Activated CD4-positive, alpha-beta memory T cell treated with anti-CD3 and anti-CD28 coated beads, Interleukin-2, amount 10 ng/mL, durations not matched to agents 7 days and 5 days (primary cell): ENCODE measurements at regions not wholly inside any gene's neighbourhood (a gene's known extent, or its start where the extent isn't known, plus 50 kb on each side); places are given as distances from the start of the nearest gene placed in this dataset.
"Not testable (repeated sequence)": the region's sequence is repeated elsewhere in the genome, so short reads cannot be mapped to it uniquely, and the experiment has no call there.

ENCODE experiments used
- CTCF ChIA-PET: fragments of 350-600 bp; sonication (Branson Sonifier 250); formaldehyde crosslinking; loops from one replicate; lab custom pipeline; 2021; ENCODE audit warnings: antibody characterized with exemption, inconsistent platforms; lab: Charles Lee
- POLR2A ChIA-PET: fragments of 350-600 bp; sonication (Branson Sonifier 250); formaldehyde crosslinking; loops from one replicate; lab custom pipeline; 2021; ENCODE audit warnings: antibody characterized with exemption; lab: Charles Lee
- DNase-seq: peaks from one replicate; pipeline ENCODE4 v3.0.0-alpha.2; 2020
- H3K27ac Mint-ChIP-seq: one replicate; pipeline ENCODE4 v1.8.0; 2021; ENCODE audit warnings: mild to moderate bottlenecking, mixed read lengths
- H3K27me3 Mint-ChIP-seq: one replicate; pipeline ENCODE4 v1.8.0; 2021; ENCODE audit warnings: mixed read lengths
- H3K36me3 Mint-ChIP-seq: one replicate; pipeline ENCODE4 v1.8.0; 2021; ENCODE audit warnings: low read depth, mixed read lengths
- H3K4me1 Mint-ChIP-seq: one replicate; pipeline ENCODE4 v1.8.0; 2021; ENCODE audit warnings: mixed read lengths
- H3K4me3 Mint-ChIP-seq: one replicate; pipeline ENCODE4 v1.8.0; 2021; ENCODE audit warnings: mild to moderate bottlenecking, mixed read lengths
- H3K9me3 Mint-ChIP-seq: one replicate; pipeline ENCODE4 v1.8.0; 2021; ENCODE audit warnings: mixed read lengths

- H3K27ac Mint-ChIP-seq, H3K4me3 Mint-ChIP-seq, CTCF ChIA-PET, H3K27me3 Mint-ChIP-seq, H3K9me3 Mint-ChIP-seq, H3K36me3 Mint-ChIP-seq, DNase-seq, H3K4me1 Mint-ChIP-seq, POLR2A ChIA-PET: not testable (repeated sequence)
Observed at GRCh38 chrX:11905933-11906332, 147.9 kb downstream of the MSL3 start.

DNA sequence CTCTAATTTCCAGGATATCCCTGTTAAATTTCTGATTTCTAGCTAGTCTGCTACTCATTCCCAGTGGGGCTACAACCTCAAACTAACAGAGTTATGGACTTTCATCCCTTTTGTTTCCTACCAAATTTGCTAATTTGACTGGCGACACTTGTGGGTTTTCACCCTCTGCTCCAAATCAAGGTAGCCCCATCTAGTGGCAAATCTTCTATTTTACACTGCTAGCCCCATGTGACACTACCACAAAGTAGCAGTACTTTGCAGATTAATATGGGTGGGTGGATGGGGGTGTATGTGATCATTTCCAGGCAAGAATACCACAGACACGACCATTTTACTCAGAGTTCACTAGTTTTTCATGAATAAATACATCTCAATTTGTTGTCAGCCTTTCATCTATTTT is 150.3 kb downstream of the MSL3 start:
- Mint-ChIP-seq H3K27ac (no peak overlapping the region), H3K9me3 (no peaks in the 10 kb centered on the region), H3K36me3 (no peaks in the 10 kb centered on the region), H3K4me1 (no peaks in the 10 kb centered on the region), H3K27me3 (no peaks in the 10 kb centered on the region), H3K4me3 (no peak overlapping the region)
- DNase-seq: no peak
- ChIA-PET POLR2A (no interaction called here), CTCF (no interaction called here)

DNA sequence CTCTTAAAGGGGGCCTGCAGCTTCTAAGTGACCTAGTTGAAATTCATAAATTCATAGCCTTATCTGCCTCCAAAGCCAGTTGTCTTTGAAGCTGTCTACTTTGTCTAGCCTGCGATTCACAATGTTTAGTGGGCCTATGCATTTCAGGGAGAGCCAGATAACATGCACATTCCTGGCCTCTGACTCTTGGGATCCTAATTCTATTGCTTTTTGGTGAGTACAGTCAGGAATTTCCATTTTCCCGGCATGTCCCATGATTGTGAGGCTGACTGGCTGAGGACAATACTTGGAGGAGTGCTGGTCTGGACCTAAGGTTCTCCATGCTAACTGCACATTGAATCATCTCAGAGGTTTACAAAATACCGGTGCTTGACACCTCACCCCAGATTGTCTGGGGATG is 155.0 kb downstream of the MSL3 start:
- H3K27ac Mint-ChIP-seq: no peak overlapping the region
- H3K4me1 Mint-ChIP-seq: no peaks in the 10 kb centered on the region
- POLR2A ChIA-PET: no interaction called here
- H3K9me3 Mint-ChIP-seq: no peaks in the 10 kb centered on the region
- no peak for DNase-seq
- no peak overlapping the region for H3K4me3 Mint-ChIP-seq
- no peaks in the 10 kb centered on the region for H3K27me3 Mint-ChIP-seq
- CTCF ChIA-PET: no interaction called here
- H3K36me3 Mint-ChIP-seq: no peaks in the 10 kb centered on the region

DNA sequence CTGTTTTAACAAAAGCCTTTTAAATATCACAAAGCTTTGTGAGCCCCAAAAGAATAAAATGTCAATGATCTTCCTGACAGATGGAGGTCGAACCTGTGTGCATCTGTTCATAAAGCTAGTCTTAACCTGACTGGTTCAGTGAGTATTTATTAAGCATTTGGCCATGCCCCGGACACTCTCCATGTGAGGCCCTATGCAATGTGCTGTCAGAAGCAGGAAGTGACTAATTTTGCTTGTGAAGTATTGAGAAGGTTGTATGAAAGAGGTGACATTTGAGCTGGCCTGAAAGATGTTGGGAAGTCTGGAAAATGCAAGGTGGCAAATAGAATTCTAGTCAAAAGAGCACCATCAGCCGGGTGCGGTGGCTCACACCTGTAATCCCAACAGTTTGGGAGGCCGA is 171.4 kb downstream of the MSL3 start:
- Mint-ChIP-seq H3K4me3 (no peak overlapping the region), H3K9me3 (no peaks in the 10 kb centered on the region), H3K27me3 (no peaks in the 10 kb centered on the region), H3K27ac (no peak overlapping the region), H3K36me3 (no peaks in the 10 kb centered on the region), H3K4me1 (no peaks in the 10 kb centered on the region)
- ChIA-PET POLR2A (no interaction called here), CTCF (no interaction called here)
- no peak for DNase-seq

- Mint-ChIP-seq H3K9me3 (no peaks in the 10 kb centered on the region), H3K27ac (no peak overlapping the region), H3K4me3 (no peak overlapping the region), H3K27me3 (no peaks in the 10 kb centered on the region), H3K36me3 (no peaks in the 10 kb centered on the region), H3K4me1 (no peaks in the 10 kb centered on the region)
- ChIA-PET CTCF (no interaction called here), POLR2A (no interaction called here)
- no peak for DNase-seq
Observed at GRCh38 chrX:11932423-11932822, 174.4 kb downstream of the MSL3 start.

GRCh38 chrX:11934089-11934488 is 176.1 kb downstream of the MSL3 start:
- H3K27ac Mint-ChIP-seq: no peak overlapping the region
- H3K36me3 Mint-ChIP-seq: no peaks in the 10 kb centered on the region
- no peaks in the 10 kb centered on the region for H3K4me1 Mint-ChIP-seq
- ChIA-PET CTCF (no interaction called here), POLR2A (no interaction called here)
- H3K27me3 Mint-ChIP-seq: no peaks in the 10 kb centered on the region
- H3K4me3 Mint-ChIP-seq: no peak overlapping the region
- no peaks in the 10 kb centered on the region for H3K9me3 Mint-ChIP-seq
- no peak for DNase-seq

DNA sequence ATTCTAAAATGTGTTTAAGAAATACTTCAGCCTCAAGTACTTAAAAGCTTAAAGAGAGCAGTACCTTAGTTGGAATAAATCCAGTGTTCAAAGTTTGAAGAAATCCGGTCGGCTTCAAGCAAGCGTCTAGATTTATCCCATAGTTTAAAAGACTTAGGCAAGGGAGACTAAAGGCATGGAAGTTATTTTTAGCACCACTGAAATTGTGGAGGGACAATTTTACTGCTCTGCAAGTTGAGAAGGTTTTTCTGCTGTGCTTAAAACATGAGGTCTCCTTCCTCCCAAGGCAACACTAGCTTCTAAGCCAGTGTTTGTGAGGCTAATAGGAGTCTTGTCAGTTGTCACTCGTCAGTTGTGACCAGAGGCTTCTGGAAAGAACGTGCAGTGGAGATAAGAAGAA is 183.5 kb downstream of the MSL3 start:
- Mint-ChIP-seq H3K36me3 (no peaks in the 10 kb centered on the region), H3K27ac (no peak overlapping the region), H3K4me3 (no peak overlapping the region), H3K27me3 (no peaks in the 10 kb centered on the region), H3K9me3 (no peaks in the 10 kb centered on the region), H3K4me1 (no peaks in the 10 kb centered on the region)
- ChIA-PET POLR2A (no interaction called here), CTCF (no interaction called here)
- no peak for DNase-seq

GRCh38 chrX:11944501-11944900 is 186.5 kb downstream of the MSL3 start:
- Mint-ChIP-seq H3K9me3 (no peaks in the 10 kb centered on the region), H3K4me1 (no peaks in the 10 kb centered on the region), H3K36me3 (no peaks in the 10 kb centered on the region), H3K27ac (no peak overlapping the region), H3K4me3 (no peak overlapping the region), H3K27me3 (no peaks in the 10 kb centered on the region)
- ChIA-PET POLR2A (no interaction called here), CTCF (no interaction called here)
- DNase-seq: no peak

DNA sequence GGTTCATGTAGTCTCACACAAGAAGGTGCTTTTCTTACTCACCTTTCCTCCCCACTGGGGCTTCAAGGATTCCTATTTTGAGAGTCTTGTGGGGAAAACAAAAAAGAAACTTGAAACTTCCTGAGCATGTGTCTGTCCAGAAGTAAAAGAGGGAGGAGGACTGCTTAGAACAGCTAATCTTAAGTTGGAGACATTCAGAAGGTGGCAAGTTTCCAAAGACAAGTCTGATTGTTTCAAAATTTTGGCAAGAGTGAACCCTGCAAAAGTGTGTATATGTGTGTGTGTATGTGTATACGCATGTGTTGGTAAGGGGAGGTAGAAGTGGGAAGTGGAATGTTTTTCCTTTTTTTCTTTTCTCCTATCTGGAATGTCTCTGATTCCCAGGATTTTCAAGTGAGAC is 189.0 kb upstream of the FRMPD4 start:
- Mint-ChIP-seq H3K27ac (no peak overlapping the region), H3K4me3 (no peak overlapping the region), H3K4me1 (no peaks in the 10 kb centered on the region), H3K36me3 (no peaks in the 10 kb centered on the region), H3K9me3 (no peaks in the 10 kb centered on the region), H3K27me3 (no peaks in the 10 kb centered on the region)
- DNase-seq: no peak
- CTCF ChIA-PET: no interaction called here
- POLR2A ChIA-PET: no interaction called here

- Mint-ChIP-seq H3K4me1 (no peaks in the 10 kb centered on the region), H3K27ac (no peak overlapping the region), H3K4me3 (no peak overlapping the region), H3K36me3 (no peaks in the 10 kb centered on the region), H3K9me3 (no peaks in the 10 kb centered on the region), H3K27me3 (no peaks in the 10 kb centered on the region)
- ChIA-PET CTCF (no interaction called here), POLR2A (no interaction called here)
- no peak for DNase-seq
Observed at GRCh38 chrX:11952176-11952720, 186.0 kb upstream of the FRMPD4 start.

GRCh38 chrX:11953615-11954014 is 184.7 kb upstream of the FRMPD4 start:
- H3K27ac Mint-ChIP-seq: no peak overlapping the region
- H3K4me1 Mint-ChIP-seq: no peaks in the 10 kb centered on the region
- CTCF ChIA-PET: no interaction called here
- no peaks in the 10 kb centered on the region for H3K27me3 Mint-ChIP-seq
- H3K36me3 Mint-ChIP-seq: no peaks in the 10 kb centered on the region
- H3K4me3 Mint-ChIP-seq: no peak overlapping the region
- DNase-seq: no peak
- POLR2A ChIA-PET: no interaction called here
- no peaks in the 10 kb centered on the region for H3K9me3 Mint-ChIP-seq

DNA sequence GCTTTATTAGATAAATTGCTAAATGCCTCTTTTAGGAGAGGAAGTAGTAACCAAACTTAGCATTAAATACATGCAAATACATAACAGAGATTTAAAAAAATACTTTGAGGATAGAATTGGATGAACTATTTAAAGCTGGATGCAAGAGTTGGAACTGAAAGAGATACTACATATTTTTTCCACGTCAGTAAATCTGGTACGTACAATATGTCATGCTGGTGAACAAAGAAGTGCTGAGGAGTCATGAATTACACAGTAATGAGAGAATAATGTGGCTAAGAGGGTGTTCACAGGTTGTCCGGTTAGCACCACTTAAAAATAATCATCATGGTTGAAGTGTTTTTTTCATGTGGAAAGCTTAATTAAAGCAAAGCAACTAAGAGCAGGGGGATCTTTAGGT is 184.1 kb upstream of the FRMPD4 start:
- Mint-ChIP-seq H3K9me3 (no peaks in the 10 kb centered on the region), H3K4me1 (no peaks in the 10 kb centered on the region), H3K27me3 (no peaks in the 10 kb centered on the region), H3K27ac (no peak overlapping the region), H3K36me3 (no peaks in the 10 kb centered on the region), H3K4me3 (no peak overlapping the region)
- CTCF ChIA-PET: no interaction called here
- POLR2A ChIA-PET: no interaction called here
- DNase-seq: no peak

- H3K4me3 Mint-ChIP-seq: no peak overlapping the region
- no peak overlapping the region for H3K27ac Mint-ChIP-seq
- H3K9me3 Mint-ChIP-seq: no peaks in the 10 kb centered on the region
- CTCF ChIA-PET: no interaction called here
- no peaks in the 10 kb centered on the region for H3K36me3 Mint-ChIP-seq
- DNase-seq: no peak
- H3K4me1 Mint-ChIP-seq: no peaks in the 10 kb centered on the region
- POLR2A ChIA-PET: no interaction called here
- no peaks in the 10 kb centered on the region for H3K27me3 Mint-ChIP-seq
Observed at GRCh38 chrX:11960031-11960430, 178.2 kb upstream of the FRMPD4 start.

- Mint-ChIP-seq H3K27ac (no peak overlapping the region), H3K4me1 (no peaks in the 10 kb centered on the region), H3K27me3 (no peaks in the 10 kb centered on the region), H3K36me3 (no peaks in the 10 kb centered on the region), H3K9me3 (no peaks in the 10 kb centered on the region), H3K4me3 (no peak overlapping the region)
- DNase-seq: no peak
- ChIA-PET CTCF (no interaction called here), POLR2A (no interaction called here)
Observed at GRCh38 chrX:11965436-11965835, 172.8 kb upstream of the FRMPD4 start.
